Spinal cord (tissue), 9 donors: ENCODE measurements at regions not wholly inside any gene's neighbourhood (a gene's known extent, or its start where the extent isn't known, plus 50 kb on each side); places are given as distances from the start of the nearest gene placed in this dataset.

ENCODE experiments used
- DNase-seq, 6 donors: peaks; one replicate each; pipeline versions ENCODE4 v3.0.0 to v3.0.0-alpha.2; 2013 to 2015; ENCODE audit warnings: low spot score in 6 of 6, low read depth in 4 of 6
- H3K27ac ChIP-seq: one replicate; pipeline ENCODE4 v1.5.1; 2013; ENCODE audit warnings: low read depth, low read length, control low read depth
- H3K27me3 ChIP-seq: one replicate; pipeline ENCODE4 v1.6.1; 2013; ENCODE audit warnings: low read length; ENCODE audit not compliant: control insufficient read depth, insufficient read depth
- H3K36me3 ChIP-seq: one replicate; pipeline ENCODE4 v1.6.1; 2013; ENCODE audit warnings: low read length; ENCODE audit not compliant: control insufficient read depth, insufficient read depth
- H3K4me1 ChIP-seq: one replicate; pipeline ENCODE4 v1.6.1; 2013; ENCODE audit warnings: low read length; ENCODE audit not compliant: control insufficient read depth, insufficient read depth
- H3K4me3 ChIP-seq: one replicate; pipeline ENCODE4 v1.5.1; 2013; ENCODE audit warnings: low read depth, low read length, control low read depth
- H3K9me3 ChIP-seq: one replicate; pipeline ENCODE4 v1.6.1; 2013; ENCODE audit warnings: low read length; ENCODE audit not compliant: control insufficient read depth, insufficient read depth
- WGBS: methylation state at CpG from one replicate; pipeline ENCODE4 v1.1.5; 2013; ENCODE audit warnings: missing lambda C conversion rate; ENCODE audit not compliant: insufficient coverage; 5-methylcytosine and 5-hydroxymethylcytosine counted together
- donor health status: healthy.

DNA sequence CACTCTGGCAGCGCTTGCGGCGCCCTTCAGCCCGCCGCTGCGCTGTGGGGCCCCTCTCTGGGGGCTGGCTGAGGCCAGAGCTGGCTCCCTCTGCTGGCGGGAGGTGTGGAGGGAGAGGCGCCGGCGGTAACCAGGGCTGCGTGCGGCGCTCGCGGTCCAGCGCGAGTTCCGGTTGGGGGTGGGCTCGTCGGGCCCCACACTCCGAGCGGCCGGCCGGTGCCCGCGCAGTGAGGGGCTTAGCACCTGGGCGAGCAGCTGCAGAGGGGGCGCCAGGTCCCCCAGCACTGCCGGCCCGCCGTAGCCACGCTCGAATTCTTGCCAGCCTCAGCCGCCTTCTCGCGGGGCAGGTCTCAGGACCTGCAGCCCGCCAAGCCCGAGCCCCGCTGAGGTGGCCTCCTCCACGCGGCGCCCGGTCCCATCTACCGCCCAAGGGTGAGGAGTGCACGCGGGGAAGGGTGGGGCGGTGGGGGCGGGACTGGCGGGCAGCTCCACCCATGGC lies 879.0 kb upstream of the SLITRK5 start:
- Histone ChIP-seq H3K4me1 (no peaks in the 10 kb centered on the region), H3K36me3 (no peaks in the 10 kb centered on the region), H3K27ac (no peak overlapping the region), H3K4me3 (no peak overlapping the region), H3K9me3 (peaks cover 2% of the 10 kb centered on the region), H3K27me3 (no peaks in the 10 kb centered on the region)
- WGBS: 93% methylated on average over 45 of the region's 49 CpGs
- DNase-seq: no peak

DNA sequence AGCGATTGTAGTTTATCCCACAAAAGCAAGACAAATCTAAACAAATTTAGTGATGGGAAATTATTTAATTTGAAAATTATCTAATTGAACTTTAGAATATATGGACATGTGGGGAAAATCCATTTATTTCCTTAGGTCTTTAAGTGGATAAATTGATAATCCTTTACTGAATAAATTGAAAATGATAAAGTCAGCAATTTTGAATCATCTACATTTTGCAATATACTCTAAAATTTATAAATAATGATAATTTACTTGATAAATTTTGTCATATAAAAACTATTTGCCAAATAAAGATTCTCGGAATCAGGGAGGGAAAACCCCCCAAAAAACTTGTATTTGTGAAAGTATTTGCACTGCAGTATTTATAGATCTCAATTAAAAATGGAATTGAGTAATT lies 875.3 kb upstream of the SLITRK5 start:
- H3K27me3 ChIP-seq: no peaks in the 10 kb centered on the region
- DNase-seq: no peak
- H3K4me1 ChIP-seq: no peaks in the 10 kb centered on the region
- no peaks in the 10 kb centered on the region for H3K36me3 ChIP-seq
- WGBS: no CpG with 5 or more reads among the region's 2 CpGs
- H3K9me3 ChIP-seq: peaks cover 5% of the 10 kb centered on the region
- no peak overlapping the region for H3K4me3 ChIP-seq
- H3K27ac ChIP-seq: no peak overlapping the region

DNA sequence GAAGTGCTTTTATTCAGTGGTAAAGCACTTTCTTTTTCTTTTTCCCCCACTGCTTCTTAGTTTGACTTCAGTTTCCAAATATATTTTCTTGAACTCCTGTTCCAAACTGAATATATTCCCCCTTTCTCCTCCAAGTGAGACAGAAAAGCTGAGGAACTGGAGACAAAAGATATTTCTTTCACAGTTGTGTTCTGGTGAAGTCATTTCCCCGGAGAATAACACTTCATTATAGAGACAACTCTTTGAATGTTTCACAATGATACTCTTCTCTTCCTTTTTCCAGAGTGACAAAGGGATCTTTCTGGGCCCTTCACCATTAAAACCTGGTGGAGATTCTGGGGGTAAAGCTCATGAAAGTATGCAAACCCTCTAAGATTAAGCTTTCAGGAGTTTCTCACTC lies 860.8 kb upstream of the SLITRK5 start:
- Histone ChIP-seq H3K27me3 (no peaks in the 10 kb centered on the region), H3K36me3 (no peaks in the 10 kb centered on the region), H3K27ac (no peak overlapping the region), H3K9me3 (no peaks in the 10 kb centered on the region), H3K4me1 (no peaks in the 10 kb centered on the region), H3K4me3 (no peak overlapping the region)
- no CpG with 5 or more reads among the region's 1 CpG for WGBS
- DNase-seq: peak in 1 of 6 donors; percentile 2

DNA sequence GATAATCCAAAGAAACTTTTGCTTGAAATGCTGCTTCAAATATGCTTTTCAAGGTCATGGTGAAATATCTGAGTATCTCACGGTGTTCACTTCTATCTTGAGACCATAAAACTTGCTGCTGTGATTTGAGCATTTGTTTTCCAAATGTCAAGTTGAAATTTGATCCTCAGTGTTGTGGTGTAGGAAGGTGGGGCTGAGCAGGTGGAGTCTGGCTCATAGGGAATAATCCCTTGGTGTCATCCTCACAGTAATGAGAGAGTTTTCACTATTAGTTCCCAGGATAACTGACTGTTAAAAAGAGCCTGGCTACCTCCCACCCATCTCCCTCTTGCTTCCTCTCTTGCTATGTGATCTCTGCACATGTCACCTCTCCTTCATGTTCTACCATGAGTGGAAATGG lies 858.0 kb upstream of the SLITRK5 start:
- 36% methylated on average over 1 of the region's 1 CpG for WGBS
- Histone ChIP-seq H3K27me3 (no peaks in the 10 kb centered on the region), H3K9me3 (no peaks in the 10 kb centered on the region), H3K4me1 (no peaks in the 10 kb centered on the region), H3K27ac (no peak overlapping the region), H3K36me3 (no peaks in the 10 kb centered on the region), H3K4me3 (no peak overlapping the region)
- no peak for DNase-seq

DNA sequence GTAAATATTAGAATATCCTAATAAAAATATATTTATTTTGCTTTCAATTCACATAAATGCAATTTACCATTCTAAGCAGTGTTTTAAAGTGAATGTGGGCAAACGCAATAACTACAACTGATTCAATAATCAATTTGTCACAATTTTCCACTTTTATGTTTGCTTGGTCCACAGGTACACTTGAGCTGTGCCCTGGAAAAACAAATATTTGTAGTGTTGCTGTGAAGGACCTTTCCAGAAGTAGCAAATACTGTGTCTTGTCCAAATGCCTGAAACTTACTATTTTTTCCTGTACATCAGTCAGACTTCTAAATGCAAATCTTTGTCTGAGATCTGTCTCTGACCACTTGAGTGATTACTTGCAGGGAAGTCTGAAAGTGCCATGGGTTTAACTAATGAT lies 845.8 kb upstream of the SLITRK5 start:
- Histone ChIP-seq H3K4me1 (no peaks in the 10 kb centered on the region), H3K4me3 (no peak overlapping the region), H3K9me3 (no peaks in the 10 kb centered on the region), H3K27me3 (no peaks in the 10 kb centered on the region), H3K36me3 (no peaks in the 10 kb centered on the region), H3K27ac (no peak overlapping the region)
- DNase-seq: no peak
- no CpG with 5 or more reads among the region's 1 CpG for WGBS

DNA sequence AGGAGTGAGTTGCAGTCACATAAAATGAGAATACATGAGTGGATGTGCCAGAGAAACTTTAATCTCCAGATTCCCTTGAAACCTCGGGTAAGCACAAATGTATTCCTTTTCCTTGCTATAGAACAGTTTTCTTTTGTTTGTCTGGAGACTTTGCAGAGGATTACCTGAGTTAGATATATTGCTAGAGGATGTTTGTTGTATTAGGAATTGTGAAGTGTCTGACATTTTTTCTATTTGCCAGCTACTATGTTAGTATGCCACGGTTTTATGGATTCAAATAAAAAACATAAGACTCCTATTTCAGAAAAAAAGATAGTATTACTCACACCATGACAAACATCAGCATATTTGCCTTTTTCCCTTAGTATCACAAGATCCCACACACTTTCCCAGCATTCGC lies 844.9 kb upstream of the SLITRK5 start:
- 100% methylated on average over 1 of the region's 3 CpGs for WGBS
- Histone ChIP-seq H3K4me3 (no peak overlapping the region), H3K27ac (no peak overlapping the region), H3K9me3 (no peaks in the 10 kb centered on the region), H3K36me3 (no peaks in the 10 kb centered on the region), H3K27me3 (no peaks in the 10 kb centered on the region), H3K4me1 (no peaks in the 10 kb centered on the region)
- DNase-seq: peak in 1 of 6 donors; percentile 10

DNA sequence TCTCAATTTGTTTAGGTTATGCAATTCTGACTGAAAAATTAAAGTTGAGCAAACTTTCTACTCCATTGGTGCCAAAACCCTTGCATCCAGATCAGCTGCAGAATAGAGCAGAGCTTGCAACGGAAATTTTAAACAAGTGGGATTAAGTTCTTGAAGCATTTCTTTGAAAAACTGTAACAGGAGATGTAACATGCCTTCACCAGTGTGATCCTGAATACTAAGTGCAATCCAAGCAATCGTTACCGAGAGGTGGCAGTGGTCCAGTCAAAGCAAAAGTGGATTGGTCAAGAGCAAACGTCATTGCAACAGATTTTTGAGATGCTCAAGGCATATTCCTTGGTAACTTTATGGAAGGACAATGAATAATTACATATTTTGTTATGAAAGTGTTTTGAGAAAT lies 841.1 kb upstream of the SLITRK5 start:
- no peaks in the 10 kb centered on the region for H3K36me3 ChIP-seq
- H3K4me1 ChIP-seq: no peaks in the 10 kb centered on the region
- WGBS: 75% methylated on average over 4 of the region's 4 CpGs
- no peaks in the 10 kb centered on the region for H3K27me3 ChIP-seq
- no peak for DNase-seq
- no peak overlapping the region for H3K27ac ChIP-seq
- H3K9me3 ChIP-seq: no peaks in the 10 kb centered on the region
- no peak overlapping the region for H3K4me3 ChIP-seq

DNA sequence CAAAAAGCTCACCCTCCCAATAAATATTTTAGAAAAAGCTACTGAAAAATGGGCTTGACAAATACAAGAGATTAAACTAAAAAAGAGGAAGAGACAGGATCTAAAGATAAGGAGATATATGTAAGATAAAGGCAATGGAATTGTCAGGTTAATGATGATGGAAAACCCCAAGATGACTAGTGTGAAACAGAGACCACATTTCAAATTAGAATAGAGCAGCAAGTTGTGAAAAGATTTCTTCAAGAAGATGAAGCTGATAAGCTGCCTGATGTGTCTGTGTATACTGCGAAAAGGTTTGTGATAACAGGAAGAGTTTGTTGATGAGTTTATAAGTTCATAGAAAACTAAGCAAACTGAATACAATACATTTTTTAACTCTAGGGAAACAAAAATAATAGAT lies 840.1 kb upstream of the SLITRK5 start:
- DNase-seq: no peak
- Histone ChIP-seq H3K27ac (no peak overlapping the region), H3K4me1 (no peaks in the 10 kb centered on the region), H3K4me3 (no peak overlapping the region), H3K9me3 (no peaks in the 10 kb centered on the region), H3K36me3 (no peaks in the 10 kb centered on the region), H3K27me3 (no peaks in the 10 kb centered on the region)
- no CpG with 5 or more reads among the region's 1 CpG for WGBS

DNA sequence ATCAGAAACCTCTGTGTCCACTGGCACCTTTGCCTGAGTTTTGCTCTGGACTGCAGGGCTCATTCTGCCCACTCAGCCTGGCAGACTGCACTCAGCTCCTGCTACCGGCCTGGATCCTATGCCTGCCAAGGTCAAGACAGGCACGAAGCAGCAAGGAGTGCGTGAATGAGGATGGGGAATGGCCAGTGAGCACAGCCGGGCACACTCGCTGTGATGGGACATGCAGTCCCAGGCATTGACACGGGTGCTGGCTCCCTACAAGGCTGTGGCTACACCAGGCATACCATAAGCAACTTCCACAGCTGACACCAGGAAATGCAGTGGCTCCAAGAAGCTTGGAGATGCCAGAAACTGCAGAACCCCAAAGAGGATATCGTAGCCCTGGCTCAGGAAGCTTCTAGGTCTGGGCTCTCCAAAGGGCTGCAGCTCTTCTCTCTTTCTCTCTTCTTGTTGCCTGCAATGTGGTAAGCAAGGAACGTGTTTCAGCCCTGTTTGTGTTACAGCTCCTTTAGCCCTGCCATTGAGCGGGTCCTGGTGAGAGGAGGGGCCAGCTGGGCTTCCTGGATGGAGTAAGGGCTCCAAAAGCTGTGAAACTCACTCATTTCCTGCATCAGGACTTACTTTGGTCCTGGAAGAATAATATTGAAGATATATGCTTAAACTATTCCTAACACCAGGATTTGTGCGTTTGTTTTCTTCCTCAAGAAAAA lies 832.6 kb upstream of the SLITRK5 start:
- H3K27ac ChIP-seq: no peak overlapping the region
- no peak overlapping the region for H3K4me3 ChIP-seq
- H3K4me1 ChIP-seq: no peaks in the 10 kb centered on the region
- H3K27me3 ChIP-seq: no peaks in the 10 kb centered on the region
- H3K9me3 ChIP-seq: peaks cover 4% of the 10 kb centered on the region
- H3K36me3 ChIP-seq: no peaks in the 10 kb centered on the region
- WGBS: 94% methylated on average over 7 of the region's 10 CpGs
- no peak for DNase-seq

DNA sequence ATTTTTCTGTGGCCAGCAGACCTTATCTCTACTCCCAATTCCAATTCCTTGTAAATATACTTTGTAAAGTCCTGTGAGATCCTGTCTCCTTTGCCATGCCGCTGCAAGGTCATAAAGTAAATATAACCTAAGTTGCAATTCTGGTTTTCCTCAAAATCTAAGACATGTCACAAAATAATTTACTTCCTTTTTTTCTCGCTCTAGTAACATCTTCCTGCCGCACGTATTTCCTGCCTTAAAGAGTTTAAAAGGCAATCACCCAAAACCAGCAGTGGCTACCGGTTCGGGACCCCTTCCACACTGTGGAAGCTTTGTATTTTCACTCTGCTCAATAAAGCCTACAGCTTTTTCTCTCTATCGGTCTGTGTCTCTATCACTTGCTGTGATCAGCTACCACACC lies 832.0 kb upstream of the SLITRK5 start:
- Histone ChIP-seq H3K36me3 (no peaks in the 10 kb centered on the region), H3K4me1 (no peaks in the 10 kb centered on the region), H3K4me3 (no peak overlapping the region), H3K27me3 (no peaks in the 10 kb centered on the region), H3K27ac (no peak overlapping the region), H3K9me3 (peaks cover 4% of the 10 kb centered on the region)
- DNase-seq: no peak
- WGBS: 100% methylated on average over 7 of the region's 7 CpGs
